Activated T-cell treated with anti-CD3 and anti-CD28 coated beads, Interleukin-2, amount 50 U/mL, for 72 hours (primary cell): ENCODE measurements at regions not wholly inside any gene's neighbourhood (a gene's known extent, or its start where the extent isn't known, plus 50 kb on each side); places are given as distances from the start of the nearest gene placed in this dataset.

ENCODE experiments used
- ATAC-seq, 2 donors: fragments of 150-1000 bp; cut with Tn5 transposase; replicated peaks in 1 of 2; 2 replicates each; pipeline ENCODE4 v1.10.0; 2021; ENCODE audit warnings: moderate library complexity in 2 of 2, mild to moderate bottlenecking in 1 of 2
- DNase-seq, 2 donors: peaks; one replicate each; pipeline ENCODE4 v3.0.0; 2021 to 2022; ENCODE audit warnings: mixed read lengths in 1 of 2
- H3K27ac Mint-ChIP-seq: one replicate; pipeline ENCODE4 v1.8.0; 2022; ENCODE audit warnings: mild to moderate bottlenecking, moderate library complexity, mixed read lengths
- H3K27me3 Mint-ChIP-seq: one replicate; pipeline ENCODE4 v1.8.0; 2022; ENCODE audit warnings: low read depth, mixed read lengths
- H3K36me3 Mint-ChIP-seq, 2 donors: one replicate each; pipeline ENCODE4 v1.8.0; 2022; ENCODE audit warnings: mixed read lengths in 2 of 2, mild to moderate bottlenecking in 1 of 2; ENCODE audit not compliant: insufficient read depth in 2 of 2
- H3K4me1 Mint-ChIP-seq: one replicate; pipeline ENCODE4 v1.8.0; 2022; ENCODE audit warnings: low read depth, mixed read lengths
- H3K4me3 Mint-ChIP-seq, 2 donors: one replicate each; pipeline ENCODE4 v1.8.0; 2022; ENCODE audit warnings: mild to moderate bottlenecking in 2 of 2, mixed read lengths in 2 of 2, moderate library complexity in 2 of 2
- H3K9me3 Mint-ChIP-seq, 2 donors: one replicate each; pipeline ENCODE4 v1.8.0; 2022; ENCODE audit warnings: mixed read lengths in 2 of 2

DNA sequence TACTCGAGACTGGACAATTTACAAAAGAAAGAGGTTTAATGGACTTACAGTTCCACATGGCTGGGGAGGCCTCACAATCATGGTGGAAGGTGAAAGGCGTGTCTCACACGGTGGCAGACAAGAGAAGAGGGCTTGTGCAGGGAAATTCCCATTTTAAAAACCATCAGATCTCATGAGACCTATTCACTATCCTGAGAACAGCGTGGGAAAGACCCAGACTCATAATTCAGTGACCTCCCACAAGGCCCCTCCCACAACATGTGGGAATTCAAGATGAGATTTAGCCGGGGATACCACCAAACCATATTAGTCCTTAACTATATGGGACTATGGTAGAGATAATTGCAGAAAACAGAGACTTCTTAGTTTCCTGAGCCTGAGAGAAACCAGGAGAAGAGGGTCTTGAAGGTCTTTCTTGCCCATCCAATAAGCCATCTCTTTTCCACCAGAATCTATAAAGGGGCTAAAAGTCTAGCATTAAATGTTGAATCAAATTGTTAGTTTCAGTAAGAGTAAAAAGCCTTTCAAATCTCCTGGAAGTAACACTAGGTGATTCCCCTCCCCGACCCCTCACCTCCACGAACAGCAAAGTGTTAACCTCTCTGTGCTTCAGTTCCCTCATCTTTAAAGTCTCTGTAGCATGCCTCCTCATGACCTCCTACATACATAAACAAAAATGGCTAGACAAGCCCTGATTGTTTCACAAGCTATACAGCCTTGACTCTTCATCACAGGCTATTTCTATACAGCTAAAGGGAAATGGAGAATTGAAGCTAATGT lies 259.1 kb downstream of the TMEM167A start:
- DNase-seq (no peak), ATAC-seq (peak in 1 of 2 donors; percentile 37)
- Mint-ChIP-seq H3K4me3 (no peak overlapping the region), H3K9me3 (no peaks in the 10 kb centered on the region), H3K4me1 (peaks cover 19% of the 10 kb centered on the region), H3K27ac (no peak overlapping the region), H3K36me3 (no peaks in the 10 kb centered on the region), H3K27me3 (no peaks in the 10 kb centered on the region)

DNA sequence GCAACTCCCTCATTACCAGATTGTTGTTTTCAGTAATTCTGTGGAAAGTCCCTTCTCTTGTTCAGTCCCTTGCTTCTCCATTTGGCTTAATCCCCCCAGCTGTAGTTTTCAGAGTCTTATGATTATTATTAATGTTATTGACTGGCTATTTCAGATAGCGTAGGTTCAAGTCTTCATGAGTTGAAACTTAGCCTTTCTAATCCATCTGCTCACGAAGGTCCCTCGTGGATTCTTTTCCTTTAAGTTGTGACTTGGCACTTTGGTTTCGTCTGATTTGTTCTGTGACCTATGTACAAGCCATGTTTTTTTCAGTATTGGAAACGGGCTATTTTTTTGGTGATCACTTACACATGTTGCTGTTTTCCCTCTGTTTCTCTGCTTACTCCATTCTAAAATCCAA lies 260.3 kb downstream of the TMEM167A start:
- no peaks in the 10 kb centered on the region for H3K27me3 Mint-ChIP-seq
- no peaks in the 10 kb centered on the region for H3K36me3 Mint-ChIP-seq
- H3K27ac Mint-ChIP-seq = no peak overlapping the region
- ATAC-seq (no peak), DNase-seq (no peak)
- H3K4me1 Mint-ChIP-seq = peaks cover 19% of the 10 kb centered on the region
- no peaks in the 10 kb centered on the region for H3K9me3 Mint-ChIP-seq
- no peak overlapping the region for H3K4me3 Mint-ChIP-seq

- Mint-ChIP-seq H3K4me1 (peaks cover 19% of the 10 kb centered on the region), H3K9me3 (no peaks in the 10 kb centered on the region), H3K4me3 (no peak overlapping the region), H3K27me3 (no peaks in the 10 kb centered on the region), H3K27ac (no peak overlapping the region), H3K36me3 (no peaks in the 10 kb centered on the region)
- DNase-seq (no peak), ATAC-seq (no peak)
Observed at GRCh38 chr5:82815871-82816270, 261.3 kb downstream of the TMEM167A start.

DNA sequence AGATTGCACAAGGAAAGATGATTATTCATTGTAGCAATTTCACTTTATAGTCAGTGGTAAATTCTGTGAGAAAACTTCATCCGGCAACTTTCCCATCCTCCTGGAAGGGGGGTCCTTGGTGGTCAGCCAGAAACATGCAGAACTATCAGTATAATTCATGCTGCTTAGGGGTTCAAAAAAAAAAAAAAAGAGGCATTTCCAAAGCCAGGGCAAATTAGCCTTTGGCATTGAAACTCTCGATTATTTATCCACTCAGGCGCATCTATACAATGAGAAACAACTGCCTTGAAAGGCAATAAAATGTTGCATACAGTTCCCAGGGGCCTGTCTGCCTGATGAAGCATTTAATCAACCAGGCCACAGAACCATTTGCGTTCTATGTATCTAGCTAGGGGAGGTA lies 263.3 kb downstream of the TMEM167A start:
- no peaks in the 10 kb centered on the region for H3K9me3 Mint-ChIP-seq
- no peak overlapping the region for H3K4me3 Mint-ChIP-seq
- H3K27me3 Mint-ChIP-seq = peaks cover 1% of the 10 kb centered on the region
- H3K4me1 Mint-ChIP-seq = peaks cover 10% of the 10 kb centered on the region
- DNase-seq = no peak
- H3K27ac Mint-ChIP-seq = no peak overlapping the region
- no peaks in the 10 kb centered on the region for H3K36me3 Mint-ChIP-seq
- ATAC-seq = no peak

- Mint-ChIP-seq H3K27ac (no peak overlapping the region), H3K36me3 (no peaks in the 10 kb centered on the region), H3K4me3 (no peak overlapping the region), H3K9me3 (no peaks in the 10 kb centered on the region), H3K4me1 (peaks cover under 1% of the 10 kb centered on the region), H3K27me3 (peaks cover 5% of the 10 kb centered on the region)
- no peak for DNase-seq
- ATAC-seq = no peak
Observed at GRCh38 chr5:82812575-82812974, 264.6 kb downstream of the TMEM167A start.

- Mint-ChIP-seq H3K36me3 (no peaks in the 10 kb centered on the region), H3K9me3 (no peaks in the 10 kb centered on the region), H3K27me3 (peaks cover 5% of the 10 kb centered on the region), H3K27ac (no peak overlapping the region), H3K4me1 (no peaks in the 10 kb centered on the region), H3K4me3 (no peak overlapping the region)
- DNase-seq = no peak
- ATAC-seq = no peak
Observed at GRCh38 chr5:82811490-82811889, 265.7 kb downstream of the TMEM167A start.

DNA sequence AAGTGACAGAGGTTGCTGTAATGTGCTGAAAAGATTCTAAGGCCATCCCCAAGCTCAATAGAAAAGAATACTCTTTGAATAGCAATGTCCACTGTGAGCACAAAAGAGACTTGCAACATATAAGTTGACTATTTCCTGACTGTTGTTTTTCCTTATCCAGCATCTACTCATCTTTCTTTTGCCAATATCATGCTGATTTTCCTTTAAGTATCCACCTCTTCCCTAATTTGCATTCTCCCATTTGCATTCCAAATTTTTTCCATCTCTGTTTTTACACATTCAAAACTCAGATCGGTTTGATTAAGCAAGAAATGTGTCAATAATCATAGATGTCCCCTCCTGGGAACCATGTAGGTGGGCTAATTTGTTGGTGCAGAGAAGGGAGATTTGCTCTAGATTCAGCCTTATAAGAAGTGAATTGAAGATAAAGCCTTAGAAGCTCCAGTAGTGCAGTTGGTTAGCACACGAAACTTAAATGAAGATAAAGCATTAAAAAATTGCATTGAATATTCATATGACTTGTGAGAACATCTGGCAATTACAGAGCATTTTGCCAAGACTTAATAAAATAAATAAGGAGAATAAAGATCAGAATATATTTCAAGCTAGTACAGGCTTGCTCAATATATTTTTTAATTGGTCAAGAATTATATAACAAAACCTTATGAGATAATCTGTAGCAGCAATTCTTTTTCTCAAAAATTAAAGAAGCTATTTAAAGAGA lies 267.6 kb downstream of the TMEM167A start:
- DNase-seq (no peak), ATAC-seq (no peak)
- no peaks in the 10 kb centered on the region for H3K4me1 Mint-ChIP-seq
- no peak overlapping the region for H3K4me3 Mint-ChIP-seq
- no peak overlapping the region for H3K27ac Mint-ChIP-seq
- peaks cover 5% of the 10 kb centered on the region for H3K27me3 Mint-ChIP-seq
- no peaks in the 10 kb centered on the region for H3K36me3 Mint-ChIP-seq
- H3K9me3 Mint-ChIP-seq = no peaks in the 10 kb centered on the region

DNA sequence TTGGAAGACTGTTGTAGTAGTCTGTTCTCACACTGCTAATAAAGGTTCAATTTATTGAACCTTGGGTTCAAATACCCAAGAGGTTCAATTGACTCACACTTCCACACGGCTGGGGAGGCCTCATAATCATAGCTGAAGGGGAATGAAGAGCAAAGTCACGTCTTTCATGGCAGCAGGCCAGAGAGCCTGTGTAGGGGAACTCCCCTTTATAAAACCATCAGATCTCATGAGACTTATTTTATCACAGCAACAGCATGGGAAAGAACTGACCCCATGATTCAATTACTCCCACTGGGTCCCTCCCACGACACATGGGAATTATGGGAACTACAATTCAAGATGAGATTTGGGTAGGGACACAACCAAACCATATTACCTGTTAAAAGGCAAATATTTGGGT lies 268.2 kb downstream of the TMEM167A start:
- no peak overlapping the region for H3K27ac Mint-ChIP-seq
- no peaks in the 10 kb centered on the region for H3K4me1 Mint-ChIP-seq
- ATAC-seq (no peak), DNase-seq (no peak)
- H3K4me3 Mint-ChIP-seq = no peak overlapping the region
- H3K36me3 Mint-ChIP-seq = no peaks in the 10 kb centered on the region
- H3K9me3 Mint-ChIP-seq = no peaks in the 10 kb centered on the region
- peaks cover 5% of the 10 kb centered on the region for H3K27me3 Mint-ChIP-seq

DNA sequence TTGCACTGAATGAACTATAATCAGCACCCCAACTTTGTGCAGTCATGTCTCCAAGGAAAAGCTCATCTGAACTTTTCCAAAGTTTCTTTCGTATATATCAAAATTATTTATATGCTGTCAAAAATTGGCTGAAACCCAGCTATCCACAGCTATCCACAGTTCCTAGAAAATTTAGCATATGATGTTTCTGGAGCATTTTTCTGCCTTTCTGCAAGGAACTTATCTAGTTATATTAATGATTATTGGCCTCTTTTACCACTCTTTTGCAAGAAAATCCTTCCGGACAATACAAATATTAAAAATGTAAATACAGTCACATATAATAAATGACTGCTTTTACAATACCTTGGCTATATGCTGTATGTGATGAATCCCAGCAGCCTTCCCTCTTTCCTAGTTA lies 270.2 kb downstream of the TMEM167A start:
- H3K9me3 Mint-ChIP-seq = no peaks in the 10 kb centered on the region
- H3K4me3 Mint-ChIP-seq = no peak overlapping the region
- H3K27ac Mint-ChIP-seq = no peak overlapping the region
- DNase-seq = no peak
- no peaks in the 10 kb centered on the region for H3K36me3 Mint-ChIP-seq
- ATAC-seq = no peak
- H3K27me3 Mint-ChIP-seq = peaks cover 5% of the 10 kb centered on the region
- H3K4me1 Mint-ChIP-seq = no peaks in the 10 kb centered on the region

DNA sequence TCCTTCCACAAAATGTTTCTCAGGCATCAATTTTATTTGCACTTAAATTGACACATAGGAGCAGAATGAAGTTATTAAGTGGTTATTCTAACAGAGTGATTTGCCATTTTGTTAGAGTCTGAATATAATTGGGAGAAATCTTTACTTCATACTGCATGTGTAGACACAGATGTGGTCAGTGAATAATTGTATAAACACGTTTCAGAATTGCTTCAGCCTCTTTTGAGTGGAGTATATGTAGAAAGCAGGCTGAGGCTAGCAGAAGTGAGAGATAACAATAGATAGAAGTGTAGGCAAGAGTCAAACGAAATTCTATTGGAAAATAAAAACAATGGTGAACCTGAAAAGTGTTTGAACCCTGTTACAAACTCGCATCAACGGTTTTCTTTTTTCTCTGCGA lies 270.7 kb downstream of the TMEM167A start:
- Mint-ChIP-seq H3K4me1 (no peaks in the 10 kb centered on the region), H3K27ac (no peak overlapping the region), H3K9me3 (no peaks in the 10 kb centered on the region), H3K4me3 (no peak overlapping the region), H3K36me3 (no peaks in the 10 kb centered on the region), H3K27me3 (peaks cover 5% of the 10 kb centered on the region)
- ATAC-seq (no peak), DNase-seq (no peak)

- Mint-ChIP-seq H3K4me3 (no peak overlapping the region), H3K27me3 (peaks cover 12% of the 10 kb centered on the region), H3K4me1 (no peaks in the 10 kb centered on the region), H3K27ac (no peak overlapping the region), H3K36me3 (no peaks in the 10 kb centered on the region), H3K9me3 (no peaks in the 10 kb centered on the region)
- DNase-seq (no peak), ATAC-seq (no peak)
Observed at GRCh38 chr5:82804155-82804690, 273.0 kb downstream of the TMEM167A start.

DNA sequence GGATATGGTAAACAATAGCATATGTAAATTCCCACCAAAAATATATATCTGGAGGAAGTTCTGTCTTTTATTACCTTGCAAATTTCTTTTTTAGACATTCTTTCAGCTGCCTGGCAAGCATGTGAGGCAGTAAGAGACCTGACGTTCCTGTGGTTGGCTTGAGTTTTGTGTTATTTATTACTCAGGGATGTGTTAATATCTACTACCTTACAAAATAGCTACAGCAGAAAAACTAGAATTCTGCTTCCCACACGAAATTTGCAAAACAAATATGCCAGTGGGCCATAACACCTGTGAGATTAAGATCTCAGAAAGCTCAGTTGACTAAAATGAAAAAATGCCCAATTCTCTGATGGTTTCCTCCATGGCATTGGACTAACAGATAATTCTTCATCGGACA lies 274.2 kb downstream of the TMEM167A start:
- Mint-ChIP-seq H3K27ac (no peak overlapping the region), H3K27me3 (peaks cover 7% of the 10 kb centered on the region), H3K4me1 (no peaks in the 10 kb centered on the region), H3K9me3 (no peaks in the 10 kb centered on the region), H3K36me3 (no peaks in the 10 kb centered on the region), H3K4me3 (no peak overlapping the region)
- DNase-seq (no peak), ATAC-seq (no peak)

DNA sequence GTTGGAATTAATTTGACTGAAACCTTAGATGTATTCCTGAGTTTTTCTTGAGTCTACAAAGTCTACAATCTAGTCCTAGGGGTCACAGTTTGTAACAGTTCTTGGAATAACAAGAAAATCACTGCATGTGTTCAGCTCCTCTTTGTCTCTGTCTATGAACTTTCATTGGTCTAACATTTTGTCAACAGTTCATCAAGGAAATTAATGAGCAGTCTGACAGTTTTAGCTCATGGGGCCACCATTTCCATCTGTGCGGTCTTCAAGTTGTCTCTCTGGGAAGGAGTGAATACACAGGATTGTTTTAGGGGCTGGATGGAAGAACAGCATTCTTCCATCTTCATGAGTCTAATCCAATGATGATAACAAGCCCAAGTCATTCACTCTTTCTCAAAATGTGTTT lies 276.4 kb downstream of the TMEM167A start:
- Mint-ChIP-seq H3K4me3 (no peak overlapping the region), H3K4me1 (no peaks in the 10 kb centered on the region), H3K9me3 (no peaks in the 10 kb centered on the region), H3K27ac (no peak overlapping the region), H3K27me3 (peaks cover 7% of the 10 kb centered on the region), H3K36me3 (no peaks in the 10 kb centered on the region)
- no peak for ATAC-seq
- no peak for DNase-seq
